Kidney (tissue), 13 donors: ENCODE measurements at regions not wholly inside any gene's neighbourhood (a gene's known extent, or its start where the extent isn't known, plus 50 kb on each side); places are given as distances from the start of the nearest gene placed in this dataset.

ENCODE experiments used
- DNase-seq, 5 donors: peaks; one replicate each; pipeline ENCODE4 v3.0.0-alpha.2; 2013 to 2020
- FAIRE-seq: peaks from 2 replicates; lab custom pipeline; 2012; peaks lifted over from hg19 to GRCh38; lab: Jason Lieb, UNC
- H3K27ac ChIP-seq, 2 donors: one replicate each; pipeline ENCODE4 v1.7.0; 2013; ENCODE audit warnings: low read depth in 2 of 2, low read length in 2 of 2, inconsistent platforms in 1 of 2
- H3K27me3 ChIP-seq: one replicate; pipeline ENCODE4 v1.7.1; 2013; ENCODE audit warnings: low read length, inconsistent platforms; ENCODE audit not compliant: control insufficient read depth, insufficient read depth
- H3K36me3 ChIP-seq, 3 donors: one replicate each; pipeline versions ENCODE4 v1.7.0 to v1.7.1; 2013; ENCODE audit warnings: low read length in 3 of 3, control low read depth in 1 of 3, inconsistent platforms in 1 of 3; ENCODE audit not compliant: insufficient read depth in 3 of 3, control insufficient read depth in 2 of 3
- H3K4me1 ChIP-seq, 3 donors: one replicate each; pipeline versions ENCODE4 v1.7.0 to v1.7.1; 2013; ENCODE audit warnings: low read length in 3 of 3, inconsistent platforms in 1 of 3, low read depth in 1 of 3; ENCODE audit not compliant: control insufficient read depth in 2 of 3, insufficient read depth in 2 of 3
- H3K4me3 ChIP-seq, 3 donors: one replicate each; pipeline versions ENCODE4 v1.7.0 to v1.8.1; 2013; ENCODE audit warnings: low read length in 3 of 3, control low read depth in 1 of 3, inconsistent platforms in 1 of 3
- H3K9ac ChIP-seq, 3 donors: one replicate each; pipeline versions ENCODE4 v1.7.0 to v1.7.1; 2013; ENCODE audit warnings: low read length in 3 of 3, control low read depth in 1 of 3, inconsistent platforms in 1 of 3
- H3K9me3 ChIP-seq, 3 donors: one replicate each; pipeline versions ENCODE4 v1.7.0 to v1.7.1; 2013; ENCODE audit warnings: low read length in 3 of 3, control low read depth in 1 of 3, inconsistent platforms in 1 of 3; ENCODE audit not compliant: control insufficient read depth in 2 of 3, insufficient read depth in 1 of 3
- intact Hi-C: fragments of 100-400 bp; cut with DNase I; formaldehyde crosslinking; loops from one replicate; pipeline ENCODE4 v1.11.1; 2022
- TF ChIP-seq, protein P1 (sequence below): IDR thresholded peaks from 3 replicates; pipeline ENCODE4 v1.5.1; 2012; ENCODE audit warnings: mild to moderate bottlenecking, moderate library complexity, borderline replicate concordance; ENCODE audit not compliant: insufficient read depth; ENCODE audit errors: extremely low read depth
- donor health status: control.
- donor health status: control.
- donor health status: control.
- donor health status: control.
- donor health status: control.
- donor health status: DM: yes; HTN: yes; CAD: no.
- donor health status: Normal renal cell carcinoma (clear cell type).

DNA sequence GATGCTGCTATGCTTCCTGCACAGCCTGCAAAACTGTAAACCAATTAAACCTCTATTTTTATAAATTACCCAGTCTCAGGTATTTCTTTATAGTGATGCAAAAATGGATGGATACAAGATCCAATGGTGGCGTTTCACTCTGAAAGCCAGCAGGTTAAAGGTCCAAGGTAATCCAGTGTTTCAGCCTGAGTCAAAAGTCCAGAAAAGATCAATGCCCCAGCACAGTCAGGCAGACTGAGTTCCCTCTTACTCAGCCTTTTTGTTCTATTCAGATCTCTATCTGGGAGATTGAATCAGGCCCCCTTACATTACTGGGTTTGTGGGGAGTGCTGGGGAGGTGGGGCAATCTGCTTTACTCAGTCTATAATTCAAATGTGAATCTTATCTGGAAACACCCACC, 464.5 kb downstream of the GXYLT1 start:
- no peak overlapping the region for H3K27ac ChIP-seq
- no peaks in the 10 kb centered on the region for H3K27me3 ChIP-seq
- H3K36me3 ChIP-seq = no peaks in the 10 kb centered on the region
- no peaks in the 10 kb centered on the region for H3K9me3 ChIP-seq
- no peaks in the 10 kb centered on the region for H3K4me1 ChIP-seq
- H3K4me3 ChIP-seq = no peak overlapping the region
- TF ChIP-seq, protein P1, sequence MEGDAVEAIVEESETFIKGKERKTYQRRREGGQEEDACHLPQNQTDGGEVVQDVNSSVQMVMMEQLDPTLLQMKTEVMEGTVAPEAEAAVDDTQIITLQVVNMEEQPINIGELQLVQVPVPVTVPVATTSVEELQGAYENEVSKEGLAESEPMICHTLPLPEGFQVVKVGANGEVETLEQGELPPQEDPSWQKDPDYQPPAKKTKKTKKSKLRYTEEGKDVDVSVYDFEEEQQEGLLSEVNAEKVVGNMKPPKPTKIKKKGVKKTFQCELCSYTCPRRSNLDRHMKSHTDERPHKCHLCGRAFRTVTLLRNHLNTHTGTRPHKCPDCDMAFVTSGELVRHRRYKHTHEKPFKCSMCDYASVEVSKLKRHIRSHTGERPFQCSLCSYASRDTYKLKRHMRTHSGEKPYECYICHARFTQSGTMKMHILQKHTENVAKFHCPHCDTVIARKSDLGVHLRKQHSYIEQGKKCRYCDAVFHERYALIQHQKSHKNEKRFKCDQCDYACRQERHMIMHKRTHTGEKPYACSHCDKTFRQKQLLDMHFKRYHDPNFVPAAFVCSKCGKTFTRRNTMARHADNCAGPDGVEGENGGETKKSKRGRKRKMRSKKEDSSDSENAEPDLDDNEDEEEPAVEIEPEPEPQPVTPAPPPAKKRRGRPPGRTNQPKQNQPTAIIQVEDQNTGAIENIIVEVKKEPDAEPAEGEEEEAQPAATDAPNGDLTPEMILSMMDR = no peak
- FAIRE-seq = no peak
- no peak for DNase-seq
- H3K9ac ChIP-seq = no peak overlapping the region
- intact Hi-C loops = no loop called here

DNA sequence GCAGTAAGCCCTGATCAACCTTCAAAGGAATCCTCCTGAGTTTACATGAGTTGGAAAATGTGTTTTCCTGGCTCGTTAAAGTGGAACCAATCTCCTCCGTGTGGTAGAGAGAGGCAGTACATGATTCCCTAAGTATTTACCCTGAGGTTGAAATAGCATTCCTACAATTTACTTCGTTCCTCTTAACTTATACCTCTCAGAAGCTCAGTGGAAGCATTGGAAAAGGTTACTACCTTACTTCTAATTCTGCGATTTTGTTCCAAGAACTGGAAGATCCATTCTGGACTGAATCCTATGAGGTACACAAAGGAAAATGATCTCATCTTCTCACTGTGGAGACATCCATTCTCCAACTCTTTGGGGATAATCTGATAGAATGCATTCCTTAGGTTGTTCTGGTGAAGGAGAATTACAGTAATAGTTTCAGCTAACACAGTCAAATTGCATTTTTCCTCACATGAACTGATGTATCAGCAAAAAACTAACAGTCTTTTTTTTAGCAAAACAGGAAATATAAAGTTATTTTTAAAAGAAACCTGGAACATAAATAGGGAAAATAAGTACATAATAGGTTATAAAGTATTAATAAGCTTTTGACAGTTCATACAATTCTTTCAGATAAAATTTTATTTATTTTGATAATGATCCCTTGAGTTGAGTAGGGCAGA, 475.6 kb downstream of the PDZRN4 start:
- Histone ChIP-seq H3K4me1 (no peaks in the 10 kb centered on the region), H3K27ac (no peak overlapping the region), H3K4me3 (no peak overlapping the region), H3K9me3 (no peaks in the 10 kb centered on the region), H3K9ac (no peak overlapping the region), H3K27me3 (no peaks in the 10 kb centered on the region), H3K36me3 (no peaks in the 10 kb centered on the region)
- FAIRE-seq (no peak), DNase-seq (peak in 3 of 5 donors; percentile 10 to 68 (median 54))
- TF ChIP-seq, protein P1 = peak; percentile 68
- intact Hi-C loops = no loop called here

DNA sequence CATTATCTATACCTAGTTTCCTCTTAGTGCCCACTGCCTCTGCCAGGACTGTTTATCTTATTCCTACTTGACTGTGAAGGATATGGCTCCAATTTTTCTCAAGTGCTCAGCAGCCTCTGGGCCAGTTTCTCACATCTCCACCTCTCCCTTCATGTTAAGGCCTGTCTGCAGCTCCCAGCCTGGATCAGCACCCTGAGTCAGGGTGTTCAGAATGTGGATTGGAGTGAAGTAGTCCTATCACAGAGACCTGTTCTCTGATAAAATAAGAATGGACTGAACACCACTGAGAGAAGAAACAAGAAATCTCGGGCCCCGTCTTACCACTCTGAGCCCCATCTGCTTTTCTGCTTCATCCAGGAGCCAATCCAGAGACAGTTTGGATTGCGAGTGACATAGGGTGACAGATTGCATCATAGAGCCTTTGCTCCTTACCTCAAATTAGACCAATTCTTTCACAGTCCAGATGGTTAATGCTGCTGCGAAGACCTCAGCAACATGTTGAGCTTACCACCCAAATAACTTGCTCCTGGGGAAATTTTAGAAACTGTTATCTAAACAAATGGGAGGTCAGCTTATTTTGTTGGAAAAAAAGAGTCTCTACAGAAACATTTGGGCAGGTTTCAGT, 473.1 kb downstream of the PDZRN4 start:
- Histone ChIP-seq H3K4me1 (no peaks in the 10 kb centered on the region), H3K9ac (no peak overlapping the region), H3K27ac (no peak overlapping the region), H3K36me3 (no peaks in the 10 kb centered on the region), H3K4me3 (no peak overlapping the region), H3K9me3 (no peaks in the 10 kb centered on the region), H3K27me3 (no peaks in the 10 kb centered on the region)
- intact Hi-C loops = no loop called here
- no peak for DNase-seq
- TF ChIP-seq, protein P1 = no peak
- no peak for FAIRE-seq

DNA sequence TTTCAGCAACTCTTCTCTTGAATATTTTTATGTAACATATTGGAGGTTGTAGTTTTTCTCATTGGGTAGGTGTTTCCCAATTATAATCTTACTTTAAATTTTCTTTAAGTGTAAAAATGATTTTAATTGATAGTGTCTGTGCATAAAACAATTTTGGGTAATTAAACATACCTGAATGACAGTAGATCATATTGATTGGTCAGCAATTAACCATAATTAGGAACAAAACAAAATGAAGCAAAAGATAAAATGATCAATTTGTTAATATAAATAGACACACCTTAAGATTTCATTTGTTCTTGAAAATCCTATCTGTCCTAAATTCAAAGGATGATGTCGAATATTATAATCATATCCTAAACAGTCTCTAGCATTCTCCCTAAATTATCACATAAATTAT, 468.3 kb downstream of the PDZRN4 start:
- no peak overlapping the region for H3K9ac ChIP-seq
- FAIRE-seq (peak; percentile 15), DNase-seq (no peak)
- no peaks in the 10 kb centered on the region for H3K4me1 ChIP-seq
- no peaks in the 10 kb centered on the region for H3K27me3 ChIP-seq
- no peak overlapping the region for H3K4me3 ChIP-seq
- H3K36me3 ChIP-seq = no peaks in the 10 kb centered on the region
- H3K27ac ChIP-seq = no peak overlapping the region
- H3K9me3 ChIP-seq = no peaks in the 10 kb centered on the region
- intact Hi-C loops = no loop called here
- TF ChIP-seq, protein P1 = no peak
